Ishikawa (cell line): ENCODE measurements at regions not wholly inside any gene's neighbourhood (a gene's known extent, or its start where the extent isn't known, plus 50 kb on each side); places are given as distances from the start of the nearest gene placed in this dataset.

Experiments
- TAF1 ChIP-seq: IDR thresholded peaks from 2 replicates; pipeline ENCODE4 v1.6.1; 2012; ENCODE audit warnings: low read depth, mild to moderate bottlenecking
- TEAD4 ChIP-seq: IDR thresholded peaks from 2 replicates; pipeline ENCODE4 v1.6.1; 2012

DNA sequence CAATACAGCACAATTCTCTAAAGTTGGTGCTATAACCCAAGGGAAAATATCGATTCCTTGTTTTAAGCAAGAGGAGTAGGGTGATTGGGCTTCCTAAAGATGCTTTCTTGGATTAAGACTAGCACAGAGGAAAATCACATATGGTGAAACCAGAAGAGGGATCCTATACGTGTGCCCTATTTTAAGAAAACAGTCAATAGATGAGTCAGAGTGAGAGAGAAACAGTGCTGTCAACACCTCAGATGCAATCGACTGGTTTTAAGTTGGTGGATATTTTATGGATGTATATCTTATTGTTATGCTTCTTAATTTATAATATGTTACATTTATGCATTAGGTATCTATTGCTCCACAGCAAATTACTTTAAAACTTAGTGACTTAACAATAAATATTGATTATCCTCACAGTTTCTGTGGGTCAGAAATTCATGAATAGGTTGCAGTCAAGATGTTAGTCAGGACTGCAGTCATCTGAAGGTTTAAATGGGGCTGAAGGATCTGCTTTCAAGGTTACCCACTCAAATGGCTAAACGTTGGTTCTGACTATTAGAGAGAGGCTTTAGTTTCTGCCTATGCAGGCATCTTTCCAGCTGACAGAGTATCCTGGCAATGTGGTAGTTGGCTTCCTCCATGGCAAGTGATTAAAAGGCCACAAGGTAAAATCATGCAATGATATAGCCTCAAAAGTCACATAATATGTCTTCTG lies 61.6 kb upstream of the DEPDC1 start:
- TF ChIP-seq TEAD4 (no peak), TAF1 (no peak)
